Breast epithelium (tissue), 3 donors: ENCODE measurements at regions not wholly inside any gene's neighbourhood (a gene's known extent, or its start where the extent isn't known, plus 50 kb on each side); places are given as distances from the start of the nearest gene placed in this dataset.

Source experiments
- POLR2A ChIP-seq: fragments of 450-650 bp; IDR thresholded peaks from one replicate; pipeline ENCODE4 v1.6.1; 2016; ENCODE audit warnings: antibody characterized with exemption, mild to moderate bottlenecking, moderate library complexity
- POLR2AphosphoS5 ChIP-seq, 3 donors: sonication (generic); formaldehyde crosslinking; IDR thresholded peaks; one replicate each; pipeline ENCODE4 v1.6.1; 2017; ENCODE audit warnings: antibody characterized with exemption in 3 of 3
- TF ChIP-seq, protein P1 (sequence below), 3 donors: fragments of 450-650 bp; IDR thresholded peaks; one replicate each; pipeline ENCODE4 v1.5.1; 2016 to 2017; ENCODE audit warnings: antibody characterized with exemption in 3 of 3, mild to moderate bottlenecking in 3 of 3, moderate library complexity in 3 of 3

DNA sequence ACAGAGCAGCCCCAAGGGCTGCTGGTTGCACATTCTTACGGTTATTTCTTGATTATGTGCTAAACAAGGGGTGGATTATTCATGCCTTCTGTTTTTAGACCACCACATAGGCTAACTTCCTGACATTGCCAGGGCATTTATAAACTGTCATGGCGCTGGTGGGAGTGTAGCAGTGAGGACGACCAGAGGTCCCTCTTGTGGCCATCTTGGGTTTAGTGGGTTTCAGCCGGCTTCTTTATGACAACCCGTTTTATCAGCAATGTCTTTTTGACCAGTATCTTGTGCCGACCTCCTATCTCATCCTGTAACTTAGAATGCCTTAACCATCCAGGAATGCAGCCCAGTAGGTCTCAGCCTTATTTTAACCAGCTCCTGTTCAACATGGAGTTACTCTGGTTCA, 212.4 kb upstream of the GRID2 start:
- TF ChIP-seq, protein P1, sequence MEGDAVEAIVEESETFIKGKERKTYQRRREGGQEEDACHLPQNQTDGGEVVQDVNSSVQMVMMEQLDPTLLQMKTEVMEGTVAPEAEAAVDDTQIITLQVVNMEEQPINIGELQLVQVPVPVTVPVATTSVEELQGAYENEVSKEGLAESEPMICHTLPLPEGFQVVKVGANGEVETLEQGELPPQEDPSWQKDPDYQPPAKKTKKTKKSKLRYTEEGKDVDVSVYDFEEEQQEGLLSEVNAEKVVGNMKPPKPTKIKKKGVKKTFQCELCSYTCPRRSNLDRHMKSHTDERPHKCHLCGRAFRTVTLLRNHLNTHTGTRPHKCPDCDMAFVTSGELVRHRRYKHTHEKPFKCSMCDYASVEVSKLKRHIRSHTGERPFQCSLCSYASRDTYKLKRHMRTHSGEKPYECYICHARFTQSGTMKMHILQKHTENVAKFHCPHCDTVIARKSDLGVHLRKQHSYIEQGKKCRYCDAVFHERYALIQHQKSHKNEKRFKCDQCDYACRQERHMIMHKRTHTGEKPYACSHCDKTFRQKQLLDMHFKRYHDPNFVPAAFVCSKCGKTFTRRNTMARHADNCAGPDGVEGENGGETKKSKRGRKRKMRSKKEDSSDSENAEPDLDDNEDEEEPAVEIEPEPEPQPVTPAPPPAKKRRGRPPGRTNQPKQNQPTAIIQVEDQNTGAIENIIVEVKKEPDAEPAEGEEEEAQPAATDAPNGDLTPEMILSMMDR (IDR thresholded peaks at IDR 0.05), result no peak
- no peak for TF ChIP-seq POLR2A
- TF ChIP-seq POLR2AphosphoS5 (IDR thresholded peaks at IDR 0.05), result no peak
